Fibroblast of skin of back (primary cell): ENCODE measurements at regions not wholly inside any gene's neighbourhood (a gene's known extent, or its start where the extent isn't known, plus 50 kb on each side); places are given as distances from the start of the nearest gene placed in this dataset.

Experiments
- DNase-seq: peaks from one replicate; pipeline ENCODE4 v3.0.0-alpha.2; 2013

DNA sequence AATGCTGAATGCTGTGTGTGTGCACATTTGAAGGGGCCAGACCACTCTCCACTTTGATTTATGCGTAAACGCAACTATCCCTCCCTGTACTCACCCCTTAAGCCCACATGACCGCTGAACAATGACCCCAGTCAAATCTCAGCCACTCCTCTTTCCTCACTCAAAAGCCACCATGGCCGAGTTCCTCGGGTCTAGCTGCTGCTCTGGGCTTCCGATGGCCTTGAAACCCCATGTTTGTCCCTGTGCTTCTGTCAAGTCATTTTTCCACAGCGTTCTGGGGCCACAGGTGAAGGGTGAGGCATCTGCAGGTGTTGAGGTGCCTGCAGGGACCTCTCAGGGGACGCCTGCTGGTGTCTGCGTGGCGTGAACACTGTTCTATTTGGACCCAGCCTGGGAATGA lies 74.3 kb upstream of the TMEM18 start:
- DNase-seq: no peak

DNA sequence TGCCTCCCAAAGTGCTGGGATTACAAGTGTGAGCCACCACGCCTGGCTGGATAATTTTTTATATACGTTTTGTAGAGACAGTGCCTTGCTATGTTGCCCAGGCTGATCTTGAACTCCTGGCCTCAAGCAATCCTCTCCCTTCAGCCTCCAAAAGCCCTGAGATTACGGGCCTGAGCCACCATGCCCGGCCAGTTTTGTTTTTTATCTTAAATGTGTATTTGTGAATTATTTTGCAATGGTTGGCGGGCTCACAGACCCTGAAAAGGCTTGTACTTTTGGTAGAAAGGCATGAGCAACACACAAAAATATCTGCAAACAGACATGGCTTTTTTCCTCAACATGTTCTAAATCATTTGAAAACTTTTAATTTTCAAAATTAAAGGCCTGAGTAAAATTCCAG lies 73.4 kb upstream of the TMEM18 start:
- no peak for DNase-seq

- no peak for DNase-seq
These were observed 70.7 kb upstream of the TMEM18 start for GRCh38 chr2:747762-748351.

DNA sequence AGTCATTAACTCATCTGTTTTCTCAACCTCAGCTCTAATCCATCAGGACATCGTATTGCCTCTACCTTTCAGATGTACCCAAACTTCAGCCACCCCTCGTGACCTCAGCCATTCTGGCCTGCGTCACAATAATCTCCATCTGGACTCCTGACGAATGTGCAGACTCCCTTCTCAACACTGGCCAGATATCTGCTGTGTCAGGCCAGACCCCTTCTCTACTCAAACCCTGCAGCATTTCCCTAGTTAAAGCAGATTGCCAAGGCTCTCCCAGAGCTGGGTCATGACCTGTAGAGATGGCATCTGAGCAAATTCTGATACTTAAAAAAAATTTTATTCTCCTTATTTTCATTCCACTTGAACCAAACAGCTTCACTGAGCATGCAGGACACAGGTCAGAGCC lies 69.5 kb upstream of the TMEM18 start:
- no peak for DNase-seq

GRCh38 chr2:744088-744487 lies 66.9 kb upstream of the TMEM18 start:
- DNase-seq: no peak

DNA sequence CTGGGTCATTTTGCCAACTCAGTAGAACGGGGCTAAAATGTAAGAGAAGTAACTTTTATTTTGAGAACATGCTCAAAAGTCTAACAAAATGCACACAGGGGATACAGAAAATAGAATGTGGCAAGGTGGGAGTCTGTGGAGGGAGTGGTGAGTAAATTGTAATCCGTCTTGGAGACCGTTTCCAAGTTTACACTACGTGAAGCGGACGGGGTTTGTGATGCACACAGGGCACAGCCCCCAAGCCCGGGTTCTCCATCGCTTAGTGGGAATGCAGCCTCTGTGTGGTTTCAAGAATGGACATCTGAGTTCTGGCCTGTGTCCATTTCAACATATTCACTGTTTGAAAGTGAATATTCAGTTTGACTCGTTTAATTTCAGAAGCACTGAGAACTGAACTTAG lies 65.0 kb upstream of the TMEM18 start:
- no peak for DNase-seq

GRCh38 chr2:741195-741496 lies 63.9 kb upstream of the TMEM18 start:
- no peak for DNase-seq

DNA sequence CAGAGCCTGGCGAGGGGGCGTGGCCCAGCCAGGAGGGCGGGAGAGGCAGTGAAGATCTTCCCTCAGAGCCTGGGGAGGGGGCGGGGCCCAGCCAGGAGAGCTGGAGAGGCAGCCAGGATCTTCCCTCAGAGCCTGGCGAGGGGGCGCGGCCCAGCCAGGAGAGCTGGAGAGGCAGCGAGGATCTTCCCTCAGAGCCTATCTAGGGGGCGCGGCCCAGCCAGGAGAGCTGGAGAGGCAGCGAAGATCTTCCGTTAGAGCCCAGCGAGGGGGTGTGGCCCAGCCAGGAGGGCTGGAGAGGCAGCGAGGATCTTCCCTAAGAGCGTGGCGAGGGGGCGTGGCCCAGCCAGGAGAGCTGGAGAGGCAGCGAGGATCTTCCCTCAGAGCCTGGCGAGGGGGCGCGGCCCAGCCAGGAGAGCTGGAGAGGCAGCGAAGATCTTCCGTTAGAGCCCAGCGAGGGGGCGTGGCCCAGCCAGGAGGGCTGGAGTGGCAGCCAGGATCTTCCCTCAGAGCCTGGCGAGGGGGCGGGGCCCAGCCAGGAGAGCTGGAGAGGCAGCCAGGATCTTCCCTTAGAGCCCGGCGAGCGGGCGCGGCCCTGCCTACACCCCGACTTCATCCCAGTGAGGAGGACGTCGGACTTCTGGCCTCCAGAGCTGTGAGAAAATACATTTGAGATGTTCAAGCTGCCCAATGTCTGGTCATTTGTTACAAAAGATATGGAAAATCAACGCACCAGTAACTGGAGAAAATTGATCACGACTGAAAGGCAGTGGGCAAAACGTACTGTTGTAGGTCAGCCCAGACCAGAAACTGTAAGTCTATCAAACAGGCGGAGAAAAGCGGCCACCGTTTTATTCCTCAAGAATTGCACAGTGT lies 63.4 kb upstream of the TMEM18 start:
- peak; percentile 99 for DNase-seq

DNA sequence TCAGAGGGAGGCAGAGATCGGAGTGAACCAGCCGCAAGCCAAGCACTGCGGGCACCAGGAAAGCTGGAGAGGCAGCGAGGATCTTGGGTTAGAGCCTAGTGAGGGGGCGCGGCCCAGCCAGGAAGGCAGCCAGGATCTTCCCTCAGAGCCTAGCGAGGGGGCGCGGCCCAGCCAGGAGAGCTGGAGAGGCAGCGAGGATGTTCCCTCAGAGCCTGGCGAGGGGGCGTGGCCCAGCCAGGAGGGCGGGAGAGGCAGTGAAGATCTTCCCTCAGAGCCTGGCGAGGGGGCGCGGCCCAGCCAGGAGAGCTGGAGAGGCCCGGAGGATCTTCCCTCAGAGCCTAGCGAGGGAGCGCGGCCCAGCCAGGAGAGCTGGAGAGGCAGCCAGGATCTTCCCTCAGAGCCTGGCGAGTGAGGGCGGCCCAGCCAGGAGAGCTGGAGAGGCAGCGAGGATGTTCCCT lies 62.7 kb upstream of the TMEM18 start:
- DNase-seq: peak; percentile 91

- no peak for DNase-seq
These were observed 59.7 kb upstream of the TMEM18 start for GRCh38 chr2:736939-737338.

GRCh38 chr2:735670-736218 lies 58.5 kb upstream of the TMEM18 start:
- DNase-seq: no peak

DNA sequence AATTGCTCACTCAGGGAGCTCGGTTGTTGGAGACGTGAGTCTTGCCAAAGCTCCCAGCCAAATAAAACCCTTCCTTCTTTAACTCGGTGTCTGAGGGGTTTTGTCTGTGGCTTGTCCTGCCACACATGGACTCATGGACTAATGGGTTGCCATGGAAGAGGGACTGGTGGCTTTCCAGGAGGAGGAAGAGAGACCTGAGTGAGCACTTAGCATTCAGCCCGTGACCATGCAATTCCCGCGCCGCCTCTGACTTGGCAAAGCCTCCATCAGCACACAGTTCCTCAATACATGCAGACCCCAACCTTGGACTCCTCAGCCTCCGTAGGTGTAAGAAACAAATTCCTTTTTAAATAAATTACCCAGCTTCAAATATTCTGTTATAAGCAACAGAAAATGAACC lies 57.3 kb upstream of the TMEM18 start:
- DNase-seq: no peak

- DNase-seq: no peak
These were observed 56.3 kb upstream of the TMEM18 start for GRCh38 chr2:733495-733894.

- DNase-seq: no peak
These were observed 55.8 kb upstream of the TMEM18 start for GRCh38 chr2:733001-733400.

- no peak for DNase-seq
These were observed 54.5 kb upstream of the TMEM18 start for GRCh38 chr2:731711-732110.

- DNase-seq: no peak
These were observed 52.2 kb upstream of the TMEM18 start for GRCh38 chr2:729376-729861.

GRCh38 chr2:728165-728564 lies 51.0 kb upstream of the TMEM18 start:
- DNase-seq: no peak

GRCh38 chr2:727071-727470 lies 49.9 kb upstream of the TMEM18 start:
- DNase-seq: no peak
